Mucosa of gallbladder (tissue), 1 donor: ENCODE measurements at regions not wholly inside any gene's neighbourhood (a gene's known extent, or its start where the extent isn't known, plus 50 kb on each side); places are given as distances from the start of the nearest gene placed in this dataset.

Source experiments
- DNase-seq: peaks from one replicate; pipeline ENCODE4 v3.0.0-alpha.2; 2020; ENCODE audit warnings: low spot score
- donor health status: DM: no; HTN: no; CAD: no.

DNA sequence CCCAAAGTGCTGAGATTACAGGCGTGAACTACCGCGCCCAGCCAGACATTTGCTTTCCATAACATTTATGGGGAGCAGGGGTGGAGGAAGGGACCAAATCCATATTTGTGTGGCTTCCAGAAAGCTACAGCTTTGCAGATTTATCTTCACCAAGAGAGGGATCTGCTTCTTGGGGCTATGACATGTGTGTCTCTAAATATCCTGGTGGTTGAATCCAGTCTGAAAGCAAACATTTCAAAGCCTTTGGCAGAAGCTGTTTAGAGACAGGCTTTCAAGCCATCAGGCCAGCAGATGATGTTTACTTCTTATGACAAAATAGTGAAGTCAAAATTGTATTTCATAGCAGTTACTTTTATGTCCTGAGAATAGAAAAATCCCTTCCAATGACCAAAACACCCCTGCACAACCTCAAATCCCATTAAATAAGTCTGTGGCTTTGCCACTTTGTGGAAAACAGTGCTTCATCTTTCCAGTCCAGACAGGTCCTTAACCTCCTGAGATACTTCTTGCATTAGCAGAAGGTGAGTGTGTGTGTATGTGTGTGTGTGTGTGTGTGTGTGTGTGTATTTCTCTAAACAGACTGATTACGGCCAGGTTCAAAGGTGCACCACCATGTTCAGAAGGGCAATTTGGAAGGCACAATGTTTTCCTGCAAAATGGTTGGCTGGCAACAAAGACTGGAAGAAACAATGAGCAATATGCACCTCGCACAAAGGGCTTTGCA is 191.4 kb upstream of the LRIG1 start:
- DNase-seq = no peak

DNA sequence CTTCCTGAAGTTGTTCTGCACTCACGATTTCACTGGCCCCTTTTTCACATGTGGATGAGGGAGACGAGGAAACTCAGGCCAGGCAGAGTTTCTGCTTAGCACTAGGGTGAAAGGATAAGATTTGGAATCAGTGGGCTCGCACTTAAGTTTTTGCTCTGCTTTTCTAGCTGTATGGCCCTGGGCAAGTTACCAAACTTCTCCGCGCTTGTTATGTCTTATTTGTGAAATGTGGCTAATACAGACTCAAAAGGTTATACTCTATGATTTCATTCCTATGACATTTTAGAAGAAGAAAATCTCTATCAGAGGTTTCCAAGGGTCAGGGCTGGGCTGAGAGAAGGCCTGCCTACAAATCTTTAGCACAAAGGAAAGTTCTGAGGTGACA is 191.9 kb upstream of the LRIG1 start:
- no peak for DNase-seq

DNA sequence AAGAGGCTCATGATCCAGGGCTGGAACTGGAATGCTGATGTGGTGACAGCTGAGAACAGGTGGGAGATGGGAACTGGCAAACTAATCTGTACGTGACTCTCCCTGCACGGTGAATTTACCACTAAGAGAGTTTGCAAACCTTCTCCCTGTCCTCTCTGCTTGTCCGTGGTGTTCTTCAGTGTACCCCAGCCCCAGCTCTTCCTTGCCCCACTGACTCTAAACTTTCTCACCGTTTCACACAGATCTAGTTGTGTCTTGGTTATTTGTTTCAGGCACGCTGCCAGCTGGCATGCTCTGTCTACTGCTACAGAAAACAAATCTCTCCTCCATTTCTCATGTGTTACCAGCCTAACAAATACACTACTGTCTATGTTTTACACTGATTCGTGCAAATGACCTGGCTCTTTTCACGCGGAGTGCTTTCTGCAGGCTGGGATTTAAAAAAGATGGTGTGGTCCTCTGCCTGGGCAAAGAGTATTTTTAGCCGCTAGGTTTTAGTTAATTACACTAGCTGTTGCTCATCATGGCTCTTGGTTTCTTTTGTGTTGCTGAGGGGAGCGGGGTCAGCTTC is 192.7 kb upstream of the LRIG1 start:
- peak; percentile 13 for DNase-seq

DNA sequence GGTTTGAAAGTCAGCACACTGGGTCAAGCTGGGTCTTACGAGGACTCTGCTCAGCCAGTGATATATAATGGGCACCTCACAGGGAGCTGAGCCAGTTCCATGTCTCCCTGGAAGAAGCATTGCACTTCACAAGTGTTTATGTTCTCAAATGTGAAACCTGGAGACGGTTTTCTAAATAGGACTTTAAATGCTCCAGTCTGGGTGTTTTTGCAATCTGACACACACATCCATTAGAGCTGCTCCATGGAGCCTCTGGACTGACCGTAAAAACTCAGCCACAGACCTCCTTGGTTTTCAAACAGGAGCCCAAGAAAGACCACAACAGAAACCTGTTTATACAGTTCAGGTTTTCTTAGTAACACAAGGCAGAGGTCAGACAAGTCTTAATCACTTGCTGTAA is 201.3 kb upstream of the LRIG1 start:
- DNase-seq = no peak

DNA sequence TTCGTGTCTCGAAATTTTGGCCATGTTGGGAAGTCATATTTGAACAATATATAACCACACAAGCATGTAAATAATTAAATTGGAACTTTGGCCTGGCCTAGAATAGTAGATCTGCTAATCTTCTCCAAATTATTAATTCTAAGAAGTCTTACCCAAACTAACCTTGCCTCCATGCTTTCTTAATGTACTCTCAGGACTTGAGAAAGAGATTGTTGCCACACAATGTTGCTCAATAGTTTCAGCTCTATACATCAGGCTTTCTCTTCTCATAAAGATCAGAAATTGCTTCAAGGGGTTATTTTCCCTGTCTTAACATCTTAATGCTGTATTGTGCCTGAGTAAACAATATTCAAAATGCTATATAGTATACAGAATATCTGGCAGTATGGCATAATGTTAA is 202.7 kb upstream of the LRIG1 start:
- no peak for DNase-seq

DNA sequence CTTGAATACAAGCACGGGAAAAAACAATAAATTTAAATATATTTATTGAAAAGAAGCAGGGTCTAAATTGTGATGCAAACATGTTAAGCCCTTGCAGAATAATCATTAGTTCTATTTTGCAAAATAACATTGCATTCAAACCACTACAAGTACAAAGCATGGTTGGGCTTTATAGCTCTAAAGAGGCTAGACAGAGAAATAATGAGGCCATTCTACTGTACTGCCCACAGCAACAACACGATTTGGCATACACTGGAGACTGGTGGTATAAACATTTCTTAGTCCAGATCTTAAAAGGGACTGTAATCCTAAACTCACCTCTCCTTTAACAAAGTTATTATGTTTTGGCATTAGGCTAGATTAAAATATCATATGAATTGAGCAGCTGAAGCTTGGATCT is 204.3 kb upstream of the LRIG1 start:
- DNase-seq = no peak

DNA sequence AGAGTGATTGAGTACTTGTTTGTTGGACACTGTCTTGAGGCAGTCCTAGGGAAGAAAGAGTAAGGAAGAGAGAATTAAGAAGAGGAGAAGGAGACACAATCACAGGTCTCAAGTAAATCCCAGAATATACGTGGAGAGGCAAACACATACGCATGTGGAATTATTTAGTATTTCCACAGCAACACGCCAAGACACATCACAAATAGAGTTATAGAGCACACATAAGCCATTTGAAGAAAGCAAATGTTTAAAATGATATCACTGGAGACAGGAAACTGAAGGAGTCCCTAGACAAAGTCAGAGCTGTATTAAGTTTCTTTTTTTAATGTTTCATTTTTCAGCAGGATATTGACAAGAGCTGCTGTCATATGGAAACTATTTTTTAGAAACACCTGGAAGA is 206.1 kb upstream of the LRIG1 start:
- DNase-seq = no peak

DNA sequence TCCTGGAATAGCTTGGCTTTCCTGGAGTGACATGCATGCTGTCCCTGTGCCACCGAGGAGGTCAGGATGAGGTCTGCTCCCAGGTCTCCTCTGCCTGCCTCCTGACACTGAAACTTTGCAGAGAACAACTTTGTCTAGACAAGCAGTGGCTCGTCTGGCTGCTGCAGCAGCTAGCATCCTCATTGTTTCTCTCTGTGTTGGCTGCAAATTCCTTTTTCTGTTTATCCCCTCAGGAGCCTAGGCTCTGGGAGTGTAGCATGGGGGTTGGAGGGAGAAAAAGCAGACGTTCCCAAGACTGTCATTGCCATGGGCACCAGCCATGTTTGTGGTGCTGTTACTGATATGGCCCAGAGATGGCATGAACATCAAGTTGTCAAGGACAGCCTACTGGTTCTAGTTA is 208.7 kb upstream of the LRIG1 start:
- peak; percentile 25 for DNase-seq

DNA sequence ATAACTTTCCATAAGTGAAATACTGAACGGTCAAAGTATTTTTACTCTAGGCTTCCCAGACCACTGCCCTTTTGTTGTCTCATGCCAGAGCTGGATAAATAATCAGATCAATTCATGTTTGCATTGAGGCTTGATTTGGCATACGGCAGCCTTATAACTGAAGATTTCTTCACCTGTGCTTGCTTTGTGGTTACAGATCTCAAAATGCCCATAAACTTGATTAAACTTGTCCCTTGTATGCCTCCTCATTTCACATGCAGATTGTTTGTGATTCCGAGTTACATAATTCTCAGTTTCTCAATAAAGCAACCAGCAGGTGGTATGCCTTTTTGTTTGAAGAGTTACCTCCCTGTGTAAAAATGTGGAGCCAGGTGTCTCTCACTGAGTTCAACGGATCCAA is 211.4 kb upstream of the LRIG1 start:
- no peak for DNase-seq

DNA sequence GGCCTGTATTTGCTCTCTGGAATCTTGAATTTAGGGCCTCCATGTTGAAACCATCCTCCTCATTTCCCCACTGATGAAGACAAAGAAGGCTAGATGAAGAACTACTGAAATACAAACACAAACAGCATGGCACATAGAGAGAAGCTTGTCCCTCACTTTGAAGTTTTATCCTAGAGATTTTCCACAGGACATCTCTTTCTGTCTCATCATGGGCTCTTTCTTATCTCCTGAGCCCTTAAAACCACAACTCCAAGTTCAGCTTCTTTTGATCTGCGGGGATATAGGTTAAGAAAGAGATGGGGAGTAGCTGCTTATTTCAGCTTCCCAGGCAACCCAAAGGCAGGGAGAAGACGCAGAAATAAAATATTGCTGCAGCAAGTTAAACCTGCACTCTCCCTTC is 213.1 kb upstream of the LRIG1 start:
- no peak for DNase-seq

DNA sequence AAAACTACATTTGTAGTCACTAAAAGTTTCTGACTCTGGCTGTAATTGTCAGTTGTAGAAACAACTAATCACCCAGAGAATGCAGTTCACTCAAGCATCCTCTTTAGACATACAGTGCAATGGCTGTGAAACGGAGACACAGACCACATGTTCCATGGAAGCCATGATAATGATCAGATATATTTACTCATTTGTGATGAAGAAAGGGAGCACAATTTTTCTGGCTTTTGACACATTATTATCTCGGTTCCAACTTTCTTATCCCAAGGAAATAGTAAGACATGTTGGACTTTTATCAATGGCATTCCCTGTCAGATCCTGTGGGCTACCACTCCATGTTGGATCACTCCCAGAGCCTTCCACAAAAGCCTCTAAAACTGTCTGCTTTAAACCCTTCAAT is 215.0 kb upstream of the LRIG1 start:
- DNase-seq = no peak

DNA sequence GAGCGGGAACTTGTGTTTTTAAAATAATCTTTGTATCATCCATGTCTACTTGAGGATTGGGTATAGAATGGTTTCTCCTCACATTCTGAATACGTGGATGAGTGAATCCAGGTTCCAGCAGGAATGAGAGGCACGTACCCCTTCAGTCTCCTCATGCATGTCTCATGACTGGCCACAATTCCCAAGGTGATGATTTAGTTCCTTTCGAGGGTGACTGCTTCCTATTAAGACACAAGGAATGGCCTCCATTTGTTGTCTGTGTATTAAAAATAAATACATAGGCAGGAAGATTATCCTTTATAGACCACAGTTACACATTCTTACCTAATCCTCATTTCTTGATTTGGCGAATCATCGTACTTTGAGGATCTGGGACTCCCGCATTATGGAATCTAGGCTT is 217.0 kb upstream of the LRIG1 start:
- no peak for DNase-seq

DNA sequence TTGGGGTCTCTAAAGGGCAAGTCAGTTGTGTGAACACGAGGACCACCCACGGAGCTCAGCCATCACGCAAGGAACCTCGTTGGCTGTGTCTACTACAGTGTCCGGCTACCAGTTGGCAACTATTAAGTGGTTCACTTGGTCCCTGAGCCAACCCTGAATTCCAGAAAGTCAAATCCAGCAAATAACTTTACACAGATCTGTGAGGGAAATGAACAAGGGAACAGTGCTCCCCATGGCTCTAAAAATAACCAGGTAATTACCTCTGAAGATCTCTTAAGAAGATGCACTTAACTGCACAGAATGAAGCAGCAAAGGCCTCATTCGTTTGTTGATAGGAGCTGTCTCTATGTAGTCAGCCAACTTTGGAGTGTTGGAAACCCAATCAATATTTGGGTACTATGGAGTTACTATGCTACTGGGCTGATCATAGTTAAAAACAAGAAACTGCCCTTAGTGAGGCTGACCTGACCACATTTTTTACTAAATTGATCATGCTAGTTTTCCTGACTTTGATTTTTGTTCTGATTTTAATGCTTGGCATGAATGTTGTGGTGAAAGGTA is 219.1 kb upstream of the LRIG1 start:
- no peak for DNase-seq

DNA sequence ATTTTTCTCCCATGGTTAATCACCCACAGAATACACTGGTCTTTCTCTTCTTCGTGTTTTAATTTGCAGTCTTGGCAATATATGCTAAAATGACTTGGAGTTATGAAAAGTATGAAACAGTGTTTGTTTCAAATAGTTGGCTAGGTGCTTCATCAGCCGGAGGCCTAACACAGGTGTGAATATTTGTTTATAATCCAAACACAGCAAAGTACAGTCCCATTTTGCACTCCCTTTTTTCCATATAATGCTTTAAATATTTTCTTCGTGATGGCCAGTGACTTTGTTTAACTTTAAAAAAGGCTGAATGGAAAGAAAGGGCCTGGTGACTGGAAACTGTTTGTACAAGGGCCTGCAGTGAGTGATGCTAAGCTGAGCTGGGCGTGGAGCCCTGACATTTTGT is 219.7 kb upstream of the LRIG1 start:
- DNase-seq = no peak

DNA sequence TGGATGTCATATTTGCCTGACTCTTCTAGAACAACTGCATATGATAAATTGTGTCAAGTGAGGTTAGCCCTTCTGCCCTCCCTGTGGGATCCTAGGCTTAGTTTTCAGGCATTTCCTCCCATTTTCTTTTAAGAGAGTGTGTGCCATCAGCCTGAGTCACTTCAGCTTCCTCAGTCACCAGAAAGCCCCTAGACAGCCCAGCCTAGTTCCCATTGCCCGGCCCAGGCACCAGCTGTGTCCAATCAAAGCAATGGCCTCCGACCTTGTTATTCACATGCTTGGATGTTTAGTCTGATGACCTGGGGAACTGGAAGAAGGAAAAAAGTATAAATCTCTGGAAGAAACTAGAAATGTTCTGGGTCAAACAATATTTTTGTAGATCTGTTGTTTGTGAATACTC is 221.9 kb upstream of the LRIG1 start:
- DNase-seq = peak; percentile 19

DNA sequence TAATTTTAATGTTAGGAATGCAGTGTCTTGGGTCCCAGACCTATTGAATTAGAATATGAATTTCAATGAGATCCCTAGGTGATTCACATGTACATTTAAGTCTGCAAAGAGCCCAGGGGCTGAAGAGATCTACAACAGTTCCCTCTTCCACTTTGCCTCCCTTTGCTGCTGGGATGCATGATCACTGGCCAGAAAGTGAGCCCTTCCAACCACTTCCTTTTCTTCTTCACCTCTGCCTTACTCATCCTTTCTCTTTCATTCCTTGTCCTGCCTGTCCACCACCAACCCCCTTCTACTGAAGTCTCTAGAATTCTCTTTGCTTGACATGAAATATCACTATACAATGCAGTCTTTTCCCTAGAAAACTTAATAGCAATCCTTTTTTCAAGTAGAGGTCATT is 222.4 kb upstream of the LRIG1 start:
- DNase-seq = no peak

DNA sequence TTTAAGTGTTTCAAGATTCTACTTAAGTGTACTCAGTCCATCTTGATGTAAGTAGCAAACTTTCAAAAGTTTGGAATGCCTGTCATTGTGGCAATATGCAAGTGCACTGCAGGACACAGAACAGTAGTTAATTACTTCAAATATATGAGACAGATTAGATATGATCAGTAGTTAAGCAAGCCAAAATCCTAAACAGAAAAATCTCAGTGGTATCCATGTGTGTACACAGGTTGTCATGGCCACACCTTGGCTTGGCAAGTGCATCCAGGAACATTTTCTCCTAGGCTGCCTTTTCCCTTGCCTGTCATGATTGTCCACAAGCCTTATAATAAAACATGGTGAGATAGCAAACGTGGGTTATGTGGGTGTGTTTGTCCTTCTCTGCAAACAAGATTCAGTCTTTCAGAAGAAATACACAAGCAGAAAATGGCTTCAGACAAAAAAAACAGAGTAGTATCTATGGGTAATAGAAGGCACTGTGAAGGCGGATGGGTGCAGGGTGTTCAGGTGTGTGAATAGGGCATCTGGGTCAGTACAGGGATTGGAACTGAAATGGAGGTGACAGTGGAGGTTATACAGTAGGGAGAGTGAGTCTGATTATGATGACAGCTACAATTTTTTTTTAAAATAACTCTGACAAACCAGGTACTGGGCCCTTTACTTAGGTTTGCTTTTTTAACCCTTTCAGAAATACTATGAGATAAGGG is 229.0 kb upstream of the LRIG1 start:
- no peak for DNase-seq

DNA sequence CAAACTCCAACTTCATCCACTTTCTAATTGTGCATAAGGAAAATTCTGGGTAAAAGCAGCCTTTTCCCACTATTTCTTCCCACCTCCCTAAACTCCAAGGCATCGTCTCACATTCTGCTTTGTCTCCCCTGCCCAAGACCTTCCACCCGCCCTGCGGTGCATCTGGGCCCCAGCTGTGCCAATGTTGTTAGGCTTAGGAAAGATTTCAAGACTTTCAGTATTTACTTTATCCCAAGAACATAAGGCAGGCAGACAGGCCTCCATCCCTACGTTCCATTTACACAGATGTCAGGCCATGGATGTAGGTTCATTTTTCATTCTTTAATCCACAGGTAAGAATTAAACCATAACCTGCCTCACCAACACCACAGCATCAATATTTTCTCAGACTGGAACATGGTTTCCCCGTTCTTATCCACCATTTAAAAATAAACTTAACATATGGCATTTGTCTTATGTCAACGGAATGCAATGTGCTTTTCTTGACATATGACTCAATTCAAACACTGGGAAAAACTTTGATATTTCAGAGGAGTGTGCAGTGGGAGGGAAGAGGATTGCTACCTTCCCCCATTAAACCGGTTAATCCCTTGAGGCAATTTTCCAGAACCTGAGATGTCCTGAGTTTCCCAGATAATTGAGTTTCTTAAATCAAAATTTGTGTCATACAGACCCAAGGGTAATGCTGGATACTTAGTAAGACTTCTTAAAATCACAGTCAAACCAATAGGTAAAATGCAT is 238.0 kb upstream of the LRIG1 start:
- no peak for DNase-seq

DNA sequence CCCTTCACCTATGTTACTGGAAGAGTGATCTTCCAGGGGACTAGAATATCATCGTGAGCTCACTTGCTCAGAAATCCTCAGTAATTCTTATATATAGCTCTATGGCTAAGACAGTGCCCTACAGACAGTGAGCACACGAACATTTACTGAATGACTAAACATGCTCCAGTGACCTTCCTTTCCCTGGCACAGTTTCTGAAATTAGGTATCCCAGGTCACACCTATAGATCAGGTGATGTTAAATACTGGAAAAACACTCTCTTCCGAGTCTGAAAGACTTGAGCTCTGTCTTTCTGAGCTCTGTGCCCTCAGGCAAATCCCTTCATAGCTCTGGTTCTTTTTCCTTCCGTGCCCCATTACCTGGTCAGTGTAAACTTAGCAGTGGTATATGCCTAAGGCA is 239.4 kb upstream of the LRIG1 start:
- DNase-seq = no peak

DNA sequence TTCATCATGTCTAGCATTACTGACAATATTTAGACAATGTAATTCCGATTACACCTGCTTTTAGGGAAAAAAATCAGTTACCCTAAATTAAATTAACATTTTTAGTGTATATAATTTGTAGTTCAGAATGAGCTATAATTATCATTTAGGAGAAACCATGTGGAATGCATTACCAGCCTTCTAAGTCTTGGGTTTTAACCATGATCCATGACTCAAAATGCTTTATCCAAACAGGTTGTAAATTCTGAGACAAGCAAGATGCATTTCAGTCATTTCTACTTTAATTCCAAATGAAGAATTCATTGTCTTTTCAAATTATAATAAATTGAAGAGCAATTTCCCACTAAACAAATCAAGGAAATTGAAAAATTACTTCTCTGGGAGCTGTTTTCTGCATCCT is 243.7 kb upstream of the LRIG1 start:
- DNase-seq = no peak

DNA sequence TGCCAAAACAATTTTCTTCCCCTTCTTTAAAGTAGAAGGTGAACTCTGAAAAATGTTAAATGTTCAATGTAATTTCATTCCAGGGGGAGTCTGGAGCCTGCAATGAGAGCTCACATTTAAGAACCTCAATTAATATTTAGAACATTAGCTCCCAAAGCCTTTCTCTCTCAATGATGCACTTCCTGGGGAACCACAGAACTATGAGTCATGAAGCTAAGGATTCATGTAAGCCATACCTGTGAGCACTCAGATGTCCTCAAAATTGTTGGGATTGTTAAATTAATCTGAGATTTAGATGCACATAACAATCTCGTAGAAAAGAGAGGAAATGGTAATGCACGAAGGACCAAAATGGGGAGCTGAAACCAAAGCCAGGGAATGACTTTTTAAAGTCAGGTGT is 244.2 kb upstream of the LRIG1 start:
- DNase-seq = no peak

DNA sequence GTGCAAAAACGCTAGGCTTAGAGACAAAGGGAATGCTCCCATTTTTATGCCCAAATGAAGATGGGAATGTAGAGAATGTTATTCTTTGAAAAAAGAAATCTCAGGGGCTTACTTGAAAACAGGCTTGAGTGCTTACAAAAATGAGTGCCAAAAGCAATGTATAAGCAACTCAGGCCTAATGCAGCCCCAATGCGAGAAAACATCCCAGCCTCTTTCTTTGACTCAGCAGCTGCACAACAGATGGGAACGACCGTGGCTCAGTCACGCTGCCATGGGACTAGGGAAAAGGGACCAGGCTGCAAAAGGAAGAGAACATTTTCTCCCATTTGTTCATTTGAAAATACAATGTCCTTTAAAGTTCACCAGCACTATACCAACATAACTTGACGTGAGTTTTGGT is 246.4 kb upstream of the LRIG1 start:
- no peak for DNase-seq

DNA sequence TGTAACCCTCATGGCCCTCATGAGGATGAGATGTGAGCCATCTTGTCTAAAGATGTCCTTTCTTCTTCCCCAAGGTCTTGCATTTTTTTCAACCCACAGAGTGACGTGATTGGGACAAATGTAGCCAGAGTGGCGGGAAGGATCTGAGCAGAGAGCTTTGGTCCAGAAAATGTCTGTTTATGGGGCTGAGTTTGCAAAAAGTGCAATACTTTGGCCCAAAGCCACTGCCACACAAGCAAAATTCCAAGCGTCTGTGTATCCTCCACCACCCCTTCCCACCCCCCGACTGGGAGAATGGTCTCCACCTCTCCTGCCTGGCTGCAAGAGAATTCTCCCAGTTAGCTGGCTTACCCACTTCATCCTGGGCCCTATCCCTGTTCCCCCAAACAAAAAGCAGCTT is 246.9 kb upstream of the LRIG1 start:
- DNase-seq = no peak
